ENCODE measurements at regions not wholly inside any gene's neighbourhood (a gene's known extent, or its start where the extent isn't known, plus 50 kb on each side); places are given as distances from the start of the nearest gene placed in this dataset.

DNA sequence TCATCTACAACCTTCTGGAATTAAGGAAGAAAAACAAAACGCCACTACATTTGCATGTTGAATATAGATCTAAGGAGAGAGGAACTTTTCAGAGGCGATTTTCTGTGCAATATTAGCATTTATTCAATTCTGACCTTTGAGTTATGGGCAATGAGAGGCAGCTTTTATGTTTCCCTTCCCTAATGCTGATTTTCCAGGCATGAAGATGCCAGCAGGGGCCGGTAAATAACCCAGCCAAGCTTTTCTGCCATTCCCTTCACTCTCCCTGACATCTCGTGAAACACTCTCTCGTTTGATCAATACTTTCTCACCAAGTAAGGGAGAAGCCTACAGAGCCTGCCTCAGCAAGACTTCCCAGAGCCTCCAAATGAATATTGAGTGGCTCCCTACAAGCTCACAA is 470.5 kb upstream of the GOT2 start:
- Histone ChIP-seq H3K27me3 (replicated peaks) (no peaks in the 10 kb centered on the region), H3K4me3 (no peak overlapping the region), H3K36me3 (no peaks in the 10 kb centered on the region), H3K4me1 (replicated peaks) (peaks cover under 1% of the 10 kb centered on the region), H3K27ac (no peak overlapping the region), H3K9me3 (replicated peaks) (no peaks in the 10 kb centered on the region)
- DNase-seq (ENCODE audit: low read depth in 1 of 2, low spot score in 2 of 2) = no peak

DNA sequence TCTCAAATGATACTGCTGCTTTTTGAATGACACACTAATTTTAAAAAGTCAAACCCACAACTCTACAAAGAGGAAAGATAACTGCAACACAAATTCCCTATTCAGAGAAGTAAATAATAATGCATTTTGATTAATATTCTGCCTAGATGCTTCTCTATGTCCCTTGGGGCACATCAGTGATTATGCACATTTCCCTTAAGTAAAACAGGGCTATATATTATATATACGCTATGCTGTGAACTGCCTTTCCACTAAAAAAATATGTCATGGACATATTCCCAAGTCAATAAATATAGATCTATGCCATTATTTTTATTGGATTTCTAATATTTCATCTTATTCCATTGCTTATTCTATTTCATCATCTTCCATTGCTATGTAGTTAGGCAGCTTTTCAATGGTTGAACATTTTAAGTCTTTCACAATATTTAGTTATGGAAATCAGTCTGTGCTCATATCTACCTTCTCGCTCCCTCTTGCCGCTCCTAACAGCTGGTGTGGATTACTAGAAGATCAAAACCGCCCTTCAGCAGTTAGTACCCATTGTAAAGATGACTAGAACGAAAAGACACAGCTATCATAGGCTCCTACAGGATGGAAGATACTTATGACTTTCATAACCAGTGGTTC is 468.2 kb upstream of the GOT2 start:
- Histone ChIP-seq H3K27ac (no peak overlapping the region), H3K27me3 (replicated peaks) (no peaks in the 10 kb centered on the region), H3K4me3 (no peak overlapping the region), H3K9me3 (replicated peaks) (no peaks in the 10 kb centered on the region), H3K4me1 (replicated peaks) (no peaks in the 10 kb centered on the region), H3K36me3 (no peaks in the 10 kb centered on the region)
- no peak for DNase-seq (ENCODE audit: low read depth in 1 of 2, low spot score in 2 of 2)

DNA sequence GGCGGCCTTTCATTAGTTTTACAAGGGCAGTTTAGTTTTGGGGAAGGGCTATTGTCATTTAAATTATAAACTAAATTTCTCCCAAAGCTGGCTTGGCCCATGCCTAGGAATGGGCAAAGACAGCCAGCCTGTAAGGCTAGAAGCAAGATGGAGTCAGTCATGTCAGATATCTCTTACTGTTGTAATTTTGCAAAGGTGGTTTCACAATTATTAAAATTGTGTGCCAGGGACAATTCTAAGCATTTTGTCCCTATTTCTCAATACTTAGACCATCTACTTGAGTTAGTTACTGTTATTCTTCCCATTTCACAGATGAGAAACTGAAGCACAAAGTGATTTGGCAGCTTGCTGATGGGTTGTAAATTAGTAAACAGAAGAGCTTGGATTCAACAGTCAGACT is 467.7 kb upstream of the GOT2 start:
- Histone ChIP-seq H3K4me3 (no peak overlapping the region), H3K4me1 (replicated peaks) (no peaks in the 10 kb centered on the region), H3K27ac (no peak overlapping the region), H3K9me3 (replicated peaks) (no peaks in the 10 kb centered on the region), H3K36me3 (no peaks in the 10 kb centered on the region), H3K27me3 (replicated peaks) (no peaks in the 10 kb centered on the region)
- no peak for DNase-seq (ENCODE audit: low read depth in 1 of 2, low spot score in 2 of 2)

DNA sequence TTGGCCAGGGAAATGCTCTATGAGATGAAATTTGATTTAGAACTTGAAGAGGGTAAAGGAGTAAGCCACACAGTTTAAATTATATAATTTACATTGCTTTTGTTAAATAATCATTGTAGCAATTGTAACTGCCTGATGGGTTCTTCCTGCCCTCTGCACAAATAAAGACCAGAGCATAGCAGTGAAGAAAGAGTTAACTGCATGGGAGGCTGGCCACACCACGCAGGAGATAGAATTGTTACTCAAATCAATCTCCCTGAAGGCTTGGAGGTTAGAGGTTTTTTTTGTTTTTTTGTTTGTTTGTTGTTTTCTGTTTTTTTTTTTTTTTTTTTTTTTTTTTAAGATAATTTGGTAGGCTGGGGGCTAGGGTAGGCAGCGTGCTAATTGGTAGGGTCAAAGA is 467.0 kb upstream of the GOT2 start:
- Histone ChIP-seq H3K9me3 (replicated peaks) (no peaks in the 10 kb centered on the region), H3K4me1 (replicated peaks) (no peaks in the 10 kb centered on the region), H3K27ac (no peak overlapping the region), H3K27me3 (replicated peaks) (no peaks in the 10 kb centered on the region), H3K36me3 (no peaks in the 10 kb centered on the region), H3K4me3 (no peak overlapping the region)
- no peak for DNase-seq (ENCODE audit: low read depth in 1 of 2, low spot score in 2 of 2)

DNA sequence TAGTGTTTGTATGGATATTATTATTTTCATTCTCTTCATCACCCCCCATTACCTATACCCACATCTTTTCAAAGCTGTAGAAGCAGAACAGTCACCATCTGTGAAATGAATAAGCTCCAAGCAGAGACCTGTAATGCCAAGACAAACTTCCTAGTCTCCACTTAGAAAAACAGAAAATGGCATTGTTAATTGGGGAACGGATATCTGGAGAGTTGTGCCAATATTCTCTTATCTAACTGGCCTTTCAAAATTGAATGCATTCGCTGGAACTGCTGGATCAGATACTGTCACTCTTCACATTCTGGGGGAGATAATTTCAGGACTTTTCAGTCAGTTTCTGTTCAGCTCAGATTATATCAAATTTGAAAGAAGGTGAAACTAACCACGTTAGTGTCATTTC is 464.4 kb upstream of the GOT2 start:
- Histone ChIP-seq H3K27ac (no peak overlapping the region), H3K4me1 (replicated peaks) (no peaks in the 10 kb centered on the region), H3K27me3 (replicated peaks) (no peaks in the 10 kb centered on the region), H3K4me3 (no peak overlapping the region), H3K9me3 (replicated peaks) (no peaks in the 10 kb centered on the region), H3K36me3 (no peaks in the 10 kb centered on the region)
- DNase-seq (ENCODE audit: low read depth in 1 of 2, low spot score in 2 of 2) = no peak

DNA sequence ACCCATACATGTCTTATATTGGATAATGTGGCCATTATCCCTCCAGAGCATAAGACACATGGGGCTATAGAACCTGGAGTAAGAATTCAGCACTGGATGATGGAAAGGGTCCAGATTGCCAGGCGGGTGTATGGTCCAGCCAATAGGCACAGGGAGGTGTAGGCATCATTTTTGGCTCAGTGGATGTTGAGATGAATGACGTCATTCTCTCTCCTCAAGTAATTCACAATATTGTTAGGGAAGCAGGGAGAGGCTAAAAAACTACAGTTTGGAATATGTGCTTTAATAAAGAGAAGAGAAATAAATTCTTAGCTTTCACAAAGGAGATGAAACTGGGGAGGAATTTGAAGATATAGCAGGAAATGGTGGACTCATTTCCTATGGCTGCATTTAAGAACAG is 461.1 kb upstream of the GOT2 start:
- Histone ChIP-seq H3K27ac (no peak overlapping the region), H3K9me3 (replicated peaks) (no peaks in the 10 kb centered on the region), H3K27me3 (replicated peaks) (no peaks in the 10 kb centered on the region), H3K4me3 (no peak overlapping the region), H3K36me3 (no peaks in the 10 kb centered on the region), H3K4me1 (replicated peaks) (no peaks in the 10 kb centered on the region)
- DNase-seq (ENCODE audit: low read depth in 1 of 2, low spot score in 2 of 2) = no peak

DNA sequence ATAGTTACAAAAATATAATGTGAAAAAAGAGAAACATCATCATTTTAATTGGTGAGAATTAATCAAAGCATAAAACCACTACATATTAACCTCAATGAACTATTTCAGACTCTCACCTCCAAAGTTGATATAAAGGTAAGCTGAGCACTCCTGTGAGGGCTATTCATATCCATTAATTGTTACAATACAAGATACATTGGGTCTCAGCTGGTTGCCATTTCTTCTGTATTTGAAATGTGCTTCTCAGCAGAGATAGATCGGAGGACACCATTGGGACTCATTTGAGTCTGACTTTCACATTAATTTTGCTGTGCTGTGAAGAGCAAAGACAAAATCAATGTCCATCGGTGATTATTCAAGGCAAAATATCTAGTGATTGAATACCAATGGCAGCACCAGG is 459.5 kb upstream of the GOT2 start:
- no peaks in the 10 kb centered on the region for H3K9me3 ChIP-seq (replicated peaks)
- no peak overlapping the region for H3K27ac ChIP-seq
- H3K27me3 ChIP-seq (replicated peaks) = no peaks in the 10 kb centered on the region
- no peaks in the 10 kb centered on the region for H3K36me3 ChIP-seq
- no peak overlapping the region for H3K4me3 ChIP-seq
- H3K4me1 ChIP-seq (replicated peaks) = no peaks in the 10 kb centered on the region
- DNase-seq (ENCODE audit: low read depth in 1 of 2, low spot score in 2 of 2) = no peak

DNA sequence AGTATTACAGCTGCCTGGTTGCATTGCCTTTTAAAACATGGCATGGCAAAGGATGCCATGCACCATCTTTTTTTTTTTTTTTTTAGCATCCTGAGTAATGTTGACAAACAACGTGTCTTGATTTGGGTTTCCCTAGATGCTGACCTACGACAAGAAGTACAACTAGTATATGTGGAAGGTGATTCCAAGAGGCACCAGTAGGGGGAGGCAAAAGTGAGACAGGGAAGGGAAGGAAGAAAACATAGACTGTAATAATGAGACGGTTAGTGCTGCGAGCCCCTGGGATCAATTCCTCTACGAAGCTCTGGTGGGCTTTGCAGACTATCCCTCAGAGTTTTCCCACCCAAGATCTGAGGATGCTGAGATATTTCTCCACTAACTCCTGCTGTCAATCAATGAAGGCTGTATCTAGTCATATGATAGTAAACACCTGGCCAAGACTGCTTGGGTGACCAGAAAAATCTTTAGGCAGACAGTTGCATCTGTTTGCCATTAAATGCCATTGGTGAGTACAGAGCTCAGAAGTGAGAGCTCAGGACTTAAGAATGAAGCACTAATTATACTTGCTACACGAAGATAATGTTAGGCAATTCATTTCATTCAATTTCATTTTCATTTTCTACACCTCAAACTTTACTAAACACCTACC is 458.6 kb upstream of the GOT2 start:
- Histone ChIP-seq H3K36me3 (no peaks in the 10 kb centered on the region), H3K27me3 (replicated peaks) (no peaks in the 10 kb centered on the region)
- DNase-seq (ENCODE audit: low read depth in 1 of 2, low spot score in 2 of 2) = peak; percentile 43 to 65

DNA sequence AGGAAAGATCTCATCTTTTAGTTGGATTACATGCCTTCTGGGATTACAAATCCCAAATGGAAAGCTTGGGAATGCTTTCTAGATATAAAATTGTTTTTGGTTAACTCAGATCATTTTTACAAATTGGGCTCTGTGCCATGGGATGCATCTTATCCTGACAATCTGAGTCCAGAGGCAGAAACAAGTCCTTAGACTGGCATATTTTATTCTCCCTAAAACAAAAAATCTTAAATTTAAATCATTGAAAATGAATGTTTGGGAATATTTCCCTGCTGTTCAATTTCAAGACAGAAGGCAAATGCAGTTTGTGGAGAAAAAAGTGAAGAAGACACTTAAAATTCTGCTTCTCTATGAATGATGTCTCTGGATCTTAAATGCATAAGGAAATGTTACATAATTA is 456.6 kb upstream of the GOT2 start:
- no peaks in the 10 kb centered on the region for H3K9me3 ChIP-seq (replicated peaks)
- no peaks in the 10 kb centered on the region for H3K27me3 ChIP-seq (replicated peaks)
- no peak overlapping the region for H3K4me3 ChIP-seq
- no peaks in the 10 kb centered on the region for H3K36me3 ChIP-seq
- no peak for DNase-seq (ENCODE audit: low read depth in 1 of 2, low spot score in 2 of 2)
- H3K27ac ChIP-seq = no peak overlapping the region
- H3K4me1 ChIP-seq (replicated peaks) = no peaks in the 10 kb centered on the region

More for the DNA sequence above, 458.6 kb upstream of the GOT2 start:
- no peak overlapping the region for H3K4me3 ChIP-seq
- H3K9me3 ChIP-seq (replicated peaks) = no peaks in the 10 kb centered on the region
- no peak overlapping the region for H3K27ac ChIP-seq
- H3K4me1 ChIP-seq (replicated peaks) = no peaks in the 10 kb centered on the region

DNA sequence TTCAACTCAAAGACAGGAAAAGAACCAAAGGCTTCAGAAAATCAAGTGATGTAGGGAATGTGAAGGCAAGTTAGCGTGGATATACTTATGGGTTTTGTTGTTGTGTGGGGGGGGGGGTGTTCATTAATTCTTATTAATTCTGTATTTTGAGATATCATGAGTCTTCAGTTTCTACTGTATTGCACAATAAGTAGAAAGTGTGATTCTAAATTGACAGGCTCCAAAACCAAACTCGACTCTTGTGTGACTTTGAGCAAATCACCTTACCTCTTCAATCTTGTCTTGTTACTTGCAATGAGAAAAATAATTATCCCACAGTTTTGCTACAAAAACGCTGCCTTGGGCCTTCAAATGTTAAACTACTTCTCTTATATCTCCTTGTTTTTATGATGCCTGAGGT is 453.9 kb upstream of the GOT2 start:
- DNase-seq (ENCODE audit: low read depth in 1 of 2, low spot score in 2 of 2) = no peak
- H3K9me3 ChIP-seq (replicated peaks) = no peaks in the 10 kb centered on the region
- H3K27me3 ChIP-seq (replicated peaks) = no peaks in the 10 kb centered on the region
- no peaks in the 10 kb centered on the region for H3K4me1 ChIP-seq (replicated peaks)
- no peaks in the 10 kb centered on the region for H3K36me3 ChIP-seq
- H3K4me3 ChIP-seq = no peak overlapping the region
- H3K27ac ChIP-seq = no peak overlapping the region

DNA sequence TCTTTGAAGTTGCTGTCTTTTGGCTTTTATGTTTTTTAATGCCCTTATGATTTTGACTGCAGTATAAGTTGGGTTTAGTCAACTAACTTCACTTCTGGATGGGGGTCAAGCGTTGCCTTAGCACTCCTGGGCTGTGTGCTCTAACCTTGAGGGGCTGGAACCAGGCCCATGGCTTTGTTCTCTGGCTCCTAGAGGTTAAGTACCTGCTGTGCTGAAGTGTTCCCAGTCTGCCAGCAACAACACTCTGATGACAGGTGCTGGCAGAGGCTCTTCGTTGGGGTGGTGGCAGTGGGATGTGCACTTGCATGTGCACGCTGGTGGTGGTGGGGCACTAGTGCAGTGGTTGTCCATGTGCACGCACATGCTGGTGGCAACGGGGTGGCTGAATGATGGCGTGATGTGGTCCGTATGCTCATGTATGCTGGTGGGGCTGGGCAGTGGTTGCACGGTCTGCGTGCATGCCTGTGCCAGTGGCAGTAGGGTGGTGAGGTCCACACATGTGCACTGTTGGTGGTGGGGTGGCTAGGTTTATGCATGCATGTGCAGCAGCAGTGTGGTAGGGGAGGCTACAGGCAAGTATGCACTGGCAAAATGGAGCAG is 447.8 kb upstream of the GOT2 start:
- Histone ChIP-seq H3K36me3 (no peaks in the 10 kb centered on the region), H3K27me3 (replicated peaks) (no peaks in the 10 kb centered on the region), H3K9me3 (replicated peaks) (no peaks in the 10 kb centered on the region), H3K4me3 (no peak overlapping the region), H3K27ac (no peak overlapping the region), H3K4me1 (replicated peaks) (peaks cover 11% of the 10 kb centered on the region)
- DNase-seq (ENCODE audit: low read depth in 1 of 2, low spot score in 2 of 2) = no peak

DNA sequence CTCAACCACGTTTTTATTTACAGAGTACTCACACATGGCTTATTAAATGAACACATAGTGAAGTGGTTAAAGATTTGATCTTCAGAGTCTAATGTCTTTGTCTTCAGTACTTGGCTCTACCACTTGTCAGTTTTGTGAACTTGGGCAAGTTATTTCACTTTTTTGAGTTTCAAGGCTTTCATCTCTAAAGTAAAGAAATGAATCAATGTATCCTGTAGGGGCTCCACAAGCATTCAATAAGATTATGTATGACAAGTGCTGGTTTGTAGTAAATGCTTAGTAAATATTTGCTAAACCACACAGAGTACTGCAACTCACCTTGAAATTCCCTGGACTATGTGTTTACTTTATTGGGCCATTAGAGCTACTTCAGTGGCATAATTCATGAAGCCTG is 446.0 kb upstream of the GOT2 start:
- Histone ChIP-seq H3K4me1 (replicated peaks) (peaks cover 11% of the 10 kb centered on the region), H3K36me3 (no peaks in the 10 kb centered on the region), H3K9me3 (replicated peaks) (no peaks in the 10 kb centered on the region), H3K27ac (no peak overlapping the region), H3K27me3 (replicated peaks) (no peaks in the 10 kb centered on the region), H3K4me3 (no peak overlapping the region)
- DNase-seq (ENCODE audit: low read depth in 1 of 2, low spot score in 2 of 2) = no peak

DNA sequence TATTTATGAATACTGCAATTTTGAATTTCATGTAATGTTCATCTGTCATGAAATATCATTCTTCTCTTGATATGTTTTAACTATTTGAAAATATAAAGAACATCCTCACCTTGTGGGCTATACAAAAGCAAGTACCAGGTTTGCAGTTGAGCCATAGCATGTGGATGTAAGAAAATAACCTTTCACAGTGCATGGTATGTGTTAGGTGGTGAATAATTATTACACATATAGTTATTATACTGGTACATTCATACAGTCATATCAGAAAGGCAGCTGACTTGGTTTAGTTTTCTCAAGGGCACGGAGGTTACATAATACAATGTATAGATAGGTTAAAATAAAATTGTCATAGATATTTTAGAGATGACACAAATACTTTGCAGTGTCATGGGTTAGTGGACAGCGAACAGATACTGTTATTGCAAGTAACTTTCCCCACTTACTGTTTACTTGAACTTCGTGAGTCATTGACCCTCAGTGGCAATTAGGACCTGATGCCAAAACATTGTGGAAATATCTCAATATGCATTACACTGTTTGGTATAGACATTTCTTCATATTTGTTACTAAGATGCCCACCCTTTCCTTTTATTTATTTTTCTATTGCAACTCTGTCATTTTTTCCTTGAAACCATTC is 445.4 kb upstream of the GOT2 start:
- Histone ChIP-seq H3K9me3 (replicated peaks) (no peaks in the 10 kb centered on the region), H3K27ac (no peak overlapping the region), H3K4me3 (no peak overlapping the region), H3K27me3 (replicated peaks) (no peaks in the 10 kb centered on the region), H3K4me1 (replicated peaks) (peaks cover 11% of the 10 kb centered on the region), H3K36me3 (no peaks in the 10 kb centered on the region)
- DNase-seq (ENCODE audit: low read depth in 1 of 2, low spot score in 2 of 2) = peak in 1 of 2 experiments; percentile 41

DNA sequence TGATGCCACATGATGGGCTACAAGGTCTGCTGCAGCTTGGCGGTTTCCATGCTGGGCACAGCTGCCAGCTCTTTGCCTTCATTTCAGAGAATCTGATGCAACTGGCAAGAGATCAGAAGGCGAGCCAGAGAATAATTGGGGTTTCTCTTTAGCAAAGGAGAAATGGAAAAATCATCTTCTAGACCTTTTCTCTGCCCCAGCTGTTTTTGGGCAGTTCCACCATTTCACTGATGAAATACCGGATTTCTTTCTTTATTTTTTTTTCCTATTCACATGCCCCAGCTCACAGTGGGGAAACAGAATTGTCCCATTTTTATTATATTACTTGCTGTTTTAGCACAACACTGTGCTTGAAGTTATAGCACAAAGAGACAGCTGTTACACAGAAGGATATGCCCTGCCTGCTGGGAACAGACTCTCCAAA is 439.3 kb upstream of the GOT2 start:
- Histone ChIP-seq H3K4me1 (replicated peaks) (no peaks in the 10 kb centered on the region), H3K9me3 (replicated peaks) (no peaks in the 10 kb centered on the region), H3K27ac (no peak overlapping the region), H3K27me3 (replicated peaks) (no peaks in the 10 kb centered on the region; the same call in 1 of the 2 replicates), H3K4me3 (no peak overlapping the region), H3K36me3 (no peaks in the 10 kb centered on the region)
- no peak for DNase-seq (ENCODE audit: low read depth in 1 of 2, low spot score in 2 of 2)

Measured in SJSA1 (cell line).